ENCODE measurements at regions not wholly inside any gene's neighbourhood (a gene's known extent, or its start where the extent isn't known, plus 50 kb on each side); places are given as distances from the start of the nearest gene placed in this dataset.

- no peaks in the 10 kb centered on the region for H4K20me1 ChIP-seq (ENCODE audit: insufficient read depth, low read length)
- no peaks in the 10 kb centered on the region for H3K79me2 ChIP-seq (ENCODE audit: insufficient read depth, low read depth, low read length)
- CTCF ChIA-PET (ENCODE audit: unreplicated experiment): no interaction called here
- H3K4me2 ChIP-seq (ENCODE audit: low read length): no peak overlapping the region
- H3K9me2 ChIP-seq (ENCODE audit: insufficient read depth, low read length): no peaks in the 10 kb centered on the region
- POLR2A ChIA-PET: no interaction called here
- H3K4me1 ChIP-seq (ENCODE audit: insufficient read depth, low read length, poor library complexity, severe bottlenecking): no peaks in the 10 kb centered on the region
- H3K36me3 ChIP-seq (ENCODE audit: insufficient read depth, low read length): no peaks in the 10 kb centered on the region
- no peak overlapping the region for H3K4me3 ChIP-seq (ENCODE audit: low read depth, low read length, poor library complexity, severe bottlenecking)
- intact Hi-C loops (cut with micrococcal nuclease; ENCODE audit: unreplicated experiment): no loop called here
- no peak for DNase-seq (ENCODE audit: low spot score)
- H2AFZ ChIP-seq (ENCODE audit: low read length): no peak overlapping the region
- BruUV-seq (replicated peaks): no TSS peak
- H3K27ac ChIP-seq (ENCODE audit: low read depth, low read length, poor library complexity, severe bottlenecking): no peak overlapping the region
- no peaks in the 10 kb centered on the region for H3K9me3 ChIP-seq (ENCODE audit: low read length)
- no peak for TF ChIP-seq CTCF (conservative IDR thresholded peaks at IDR 0.05; ENCODE audit: low read length)
- TF ChIP-seq EZH2phosphoT487 (IDR thresholded peaks at IDR 0.05; ENCODE audit: borderline replicate concordance, low read depth, low read length): no peak
These were observed 734.7 kb upstream of the PKDCC start for GRCh38 chr2:41313082-41313481.

- Histone ChIP-seq H3K27ac (ENCODE audit: low read depth, low read length, poor library complexity, severe bottlenecking) (no peak overlapping the region), H4K20me1 (ENCODE audit: insufficient read depth, low read length) (no peaks in the 10 kb centered on the region), H2AFZ (ENCODE audit: low read length) (no peak overlapping the region), H3K9me2 (ENCODE audit: insufficient read depth, low read length) (no peaks in the 10 kb centered on the region), H3K9me3 (ENCODE audit: low read length) (no peaks in the 10 kb centered on the region), H3K36me3 (ENCODE audit: insufficient read depth, low read length) (no peaks in the 10 kb centered on the region), H3K4me3 (ENCODE audit: low read depth, low read length, poor library complexity, severe bottlenecking) (no peak overlapping the region), H3K4me2 (ENCODE audit: low read length) (no peak overlapping the region), H3K4me1 (ENCODE audit: insufficient read depth, low read length, poor library complexity, severe bottlenecking) (no peaks in the 10 kb centered on the region), H3K79me2 (ENCODE audit: insufficient read depth, low read depth, low read length) (no peaks in the 10 kb centered on the region)
- intact Hi-C loops (cut with micrococcal nuclease; ENCODE audit: unreplicated experiment): no loop called here
- ChIA-PET CTCF (ENCODE audit: unreplicated experiment) (no interaction called here), POLR2A (no interaction called here)
- no TSS peak for BruUV-seq (replicated peaks)
- TF ChIP-seq CTCF (conservative IDR thresholded peaks at IDR 0.05; ENCODE audit: low read length) (no peak), EZH2phosphoT487 (IDR thresholded peaks at IDR 0.05; ENCODE audit: borderline replicate concordance, low read depth, low read length) (no peak)
- DNase-seq (ENCODE audit: low spot score): no peak
These were observed 733.2 kb upstream of the PKDCC start for GRCh38 chr2:41314511-41315070.

- Histone ChIP-seq H3K79me2 (ENCODE audit: insufficient read depth, low read depth, low read length) (no peaks in the 10 kb centered on the region), H3K9me3 (ENCODE audit: low read length) (no peaks in the 10 kb centered on the region), H3K4me2 (ENCODE audit: low read length) (no peak overlapping the region), H4K20me1 (ENCODE audit: insufficient read depth, low read length) (no peaks in the 10 kb centered on the region), H3K36me3 (ENCODE audit: insufficient read depth, low read length) (no peaks in the 10 kb centered on the region), H3K27ac (ENCODE audit: low read depth, low read length, poor library complexity, severe bottlenecking) (no peak overlapping the region), H3K4me3 (ENCODE audit: low read depth, low read length, poor library complexity, severe bottlenecking) (no peak overlapping the region), H3K4me1 (ENCODE audit: insufficient read depth, low read length, poor library complexity, severe bottlenecking) (no peaks in the 10 kb centered on the region), H3K9me2 (ENCODE audit: insufficient read depth, low read length) (no peaks in the 10 kb centered on the region), H2AFZ (ENCODE audit: low read length) (no peak overlapping the region)
- intact Hi-C loops (cut with micrococcal nuclease; ENCODE audit: unreplicated experiment): no loop called here
- TF ChIP-seq CTCF (conservative IDR thresholded peaks at IDR 0.05; ENCODE audit: low read length): no peak
- no peak for TF ChIP-seq EZH2phosphoT487 (IDR thresholded peaks at IDR 0.05; ENCODE audit: borderline replicate concordance, low read depth, low read length)
- ChIA-PET POLR2A (no interaction called here), CTCF (ENCODE audit: unreplicated experiment) (no interaction called here)
- DNase-seq (ENCODE audit: low spot score): no peak
- no TSS peak for BruUV-seq (replicated peaks)
These were observed 728.4 kb upstream of the PKDCC start for GRCh38 chr2:41319437-41319836.
